Transverse colon (tissue), 4 donors: ENCODE measurements at regions not wholly inside any gene's neighbourhood (a gene's known extent, or its start where the extent isn't known, plus 50 kb on each side); places are given as distances from the start of the nearest gene placed in this dataset.

Source experiments
- POLR2A ChIP-seq: fragments of 450-650 bp; IDR thresholded peaks from one replicate; pipeline ENCODE4 v1.6.1; 2016; ENCODE audit warnings: antibody characterized with exemption, mild to moderate bottlenecking, moderate library complexity
- POLR2AphosphoS5 ChIP-seq, 3 donors: sonication (generic); formaldehyde crosslinking; IDR thresholded peaks; one replicate each; pipeline ENCODE4 v1.6.1; 2016; ENCODE audit warnings: antibody characterized with exemption in 3 of 3
- TF ChIP-seq, protein P1 (sequence below), 5 experiments: fragments of 200-600 bp in 3 of 5; fragments of 450-650 bp in 2 of 5; sonication (generic) in 3 of 5; IDR thresholded peaks; 1 replicate in 2 of 5; 2 replicates in 3 of 5; pipeline ENCODE4 v1.5.1; 2016 to 2017; ENCODE audit warnings: antibody characterized with exemption in 5 of 5, inconsistent platforms in 3 of 5, mild to moderate bottlenecking in 2 of 5, moderate library complexity in 1 of 5

DNA sequence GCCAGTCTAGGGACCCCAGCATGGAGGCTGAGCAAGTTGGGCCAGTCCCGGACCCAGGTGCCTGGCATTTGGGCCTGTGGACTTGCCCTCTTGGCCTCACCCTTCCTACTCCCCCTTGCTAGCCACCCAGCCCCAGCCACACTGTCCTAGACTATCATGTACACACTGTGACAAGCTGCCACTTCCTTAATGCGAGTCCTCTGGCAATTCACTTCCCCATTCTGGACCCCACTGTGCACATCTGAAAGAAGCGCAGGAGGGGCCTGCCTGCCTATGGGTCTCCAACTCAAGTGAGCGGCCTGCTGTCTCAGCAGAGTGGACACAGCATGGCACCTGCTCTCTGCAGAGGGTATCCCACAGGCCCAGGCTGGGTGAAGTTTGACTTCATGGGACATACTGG lies 68.5 kb upstream of the LMO1 start:
- TF ChIP-seq POLR2AphosphoS5 (IDR thresholded peaks at IDR 0.05) (no peak), POLR2A (no peak)
- TF ChIP-seq, protein P1, sequence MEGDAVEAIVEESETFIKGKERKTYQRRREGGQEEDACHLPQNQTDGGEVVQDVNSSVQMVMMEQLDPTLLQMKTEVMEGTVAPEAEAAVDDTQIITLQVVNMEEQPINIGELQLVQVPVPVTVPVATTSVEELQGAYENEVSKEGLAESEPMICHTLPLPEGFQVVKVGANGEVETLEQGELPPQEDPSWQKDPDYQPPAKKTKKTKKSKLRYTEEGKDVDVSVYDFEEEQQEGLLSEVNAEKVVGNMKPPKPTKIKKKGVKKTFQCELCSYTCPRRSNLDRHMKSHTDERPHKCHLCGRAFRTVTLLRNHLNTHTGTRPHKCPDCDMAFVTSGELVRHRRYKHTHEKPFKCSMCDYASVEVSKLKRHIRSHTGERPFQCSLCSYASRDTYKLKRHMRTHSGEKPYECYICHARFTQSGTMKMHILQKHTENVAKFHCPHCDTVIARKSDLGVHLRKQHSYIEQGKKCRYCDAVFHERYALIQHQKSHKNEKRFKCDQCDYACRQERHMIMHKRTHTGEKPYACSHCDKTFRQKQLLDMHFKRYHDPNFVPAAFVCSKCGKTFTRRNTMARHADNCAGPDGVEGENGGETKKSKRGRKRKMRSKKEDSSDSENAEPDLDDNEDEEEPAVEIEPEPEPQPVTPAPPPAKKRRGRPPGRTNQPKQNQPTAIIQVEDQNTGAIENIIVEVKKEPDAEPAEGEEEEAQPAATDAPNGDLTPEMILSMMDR (IDR thresholded peaks at IDR 0.05): no peak
